ENCODE measurements at regions not wholly inside any gene's neighbourhood (a gene's known extent, or its start where the extent isn't known, plus 50 kb on each side); places are given as distances from the start of the nearest gene placed in this dataset.

- no peak for TF ChIP-seq EZH2 (IDR thresholded peaks at IDR 0.05; ENCODE audit: insufficient read depth, poor library complexity, severe bottlenecking)
- TF ChIP-seq EZH2phosphoT487 (IDR thresholded peaks at IDR 0.05; ENCODE audit: insufficient read depth, low read depth), result no peak
Observed at GRCh38 chr20:1830240-1830639, 65.0 kb upstream of the SIRPA start.

Measured in GM23248 (cell line).